Gastroesophageal sphincter (tissue), 3 donors: ENCODE measurements at regions not wholly inside any gene's neighbourhood (a gene's known extent, or its start where the extent isn't known, plus 50 kb on each side); places are given as distances from the start of the nearest gene placed in this dataset.

Source experiments
- CTCF ChIP-seq, 4 experiments: fragments of 200-600 bp in 2 of 4; fragments of 450-650 bp in 2 of 4; sonication (generic) in 1 of 4; IDR thresholded peaks; one replicate each; pipeline ENCODE4 v1.5.1; 2017 to 2019; ENCODE audit warnings: antibody characterized with exemption in 4 of 4, mild to moderate bottlenecking in 2 of 4, moderate library complexity in 2 of 4
- POLR2AphosphoS5 ChIP-seq: sonication (generic); formaldehyde crosslinking; IDR thresholded peaks from one replicate; pipeline ENCODE4 v1.6.1; 2017; ENCODE audit warnings: antibody characterized with exemption

GRCh38 chr2:176574484-176575236, 305.4 kb downstream of the MTX2 start:
- TF ChIP-seq CTCF (IDR thresholded peaks at IDR 0.05) (no peak), POLR2AphosphoS5 (no peak)
